Medulla oblongata (tissue), 1 donor: ENCODE measurements at regions not wholly inside any gene's neighbourhood (a gene's known extent, or its start where the extent isn't known, plus 50 kb on each side); places are given as distances from the start of the nearest gene placed in this dataset.
"Not testable (repeated sequence)": the region's sequence is repeated elsewhere in the genome, so short reads cannot be mapped to it uniquely, and the experiment has no call there.

Experiments
- DNase-seq: peaks from one replicate; pipeline ENCODE4 v3.0.0-alpha.2; 2015; ENCODE audit errors: extremely low spot score

DNA sequence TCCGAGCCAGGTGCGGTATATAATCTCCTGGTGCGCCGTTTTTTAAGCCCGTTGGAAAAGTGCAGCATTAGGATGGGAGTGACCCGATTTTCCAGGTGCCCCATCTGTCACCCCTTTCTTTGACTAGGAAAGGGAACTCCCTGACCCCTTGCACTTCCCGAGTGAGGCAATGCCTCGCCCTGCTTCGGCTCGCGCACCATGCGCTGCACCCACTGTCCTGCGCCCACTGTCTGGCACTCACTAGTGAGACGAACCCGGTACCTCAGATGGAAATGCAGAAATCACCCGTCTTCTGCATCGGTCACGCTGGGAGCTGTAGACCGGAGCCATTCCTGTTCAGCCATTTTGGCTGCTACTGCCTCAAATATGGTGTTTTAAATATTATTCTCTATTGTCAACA is 198.0 kb downstream of the MEIS1 start:
- DNase-seq = not testable (repeated sequence)

GRCh38 chr2:66633631-66634030 is 198.7 kb downstream of the MEIS1 start:
- DNase-seq = no peak

GRCh38 chr2:66634784-66635183 is 199.9 kb downstream of the MEIS1 start:
- no peak for DNase-seq

DNA sequence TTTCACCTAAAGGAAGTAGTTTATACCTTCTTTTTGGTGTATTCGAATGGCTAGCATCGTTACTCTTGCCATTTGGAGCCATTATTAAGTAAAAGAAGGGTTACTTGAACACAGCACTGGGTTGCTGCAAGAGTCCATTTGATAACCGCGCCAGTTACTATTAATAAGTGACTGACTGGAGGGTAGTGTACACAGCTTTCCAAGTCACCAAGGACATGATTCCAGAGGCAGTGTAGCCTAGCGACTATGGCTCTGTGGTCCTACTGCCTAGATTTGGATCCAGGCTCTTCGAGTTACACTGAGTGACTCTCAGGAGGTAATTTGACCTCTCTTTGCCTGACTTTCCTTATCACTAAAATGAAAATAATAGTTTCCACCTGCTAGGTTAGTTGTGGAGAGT is 206.8 kb downstream of the MEIS1 start:
- DNase-seq = no peak

DNA sequence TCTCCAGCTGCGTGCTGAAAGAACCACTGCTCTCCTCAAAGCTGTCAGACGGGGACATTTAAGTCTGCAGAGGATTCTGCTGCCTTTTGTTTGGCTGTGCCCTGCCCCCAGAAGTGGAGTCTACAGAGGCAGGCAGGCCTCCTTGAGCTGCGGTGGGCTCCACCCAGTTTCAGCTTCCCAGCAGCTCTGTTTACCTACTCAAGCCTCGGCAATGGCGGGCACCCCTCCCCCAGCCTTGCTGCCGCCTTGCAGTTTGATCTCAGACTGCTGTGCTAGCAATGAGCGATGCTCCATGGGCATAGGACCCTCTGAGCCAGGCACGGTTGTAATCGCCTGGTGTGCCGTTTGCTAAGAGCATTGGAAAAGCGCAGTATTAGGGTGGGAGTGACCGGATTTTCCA is 213.2 kb downstream of the MEIS1 start:
- not testable (repeated sequence) for DNase-seq

GRCh38 chr2:66649006-66649405 is 214.1 kb downstream of the MEIS1 start:
- DNase-seq = no peak

DNA sequence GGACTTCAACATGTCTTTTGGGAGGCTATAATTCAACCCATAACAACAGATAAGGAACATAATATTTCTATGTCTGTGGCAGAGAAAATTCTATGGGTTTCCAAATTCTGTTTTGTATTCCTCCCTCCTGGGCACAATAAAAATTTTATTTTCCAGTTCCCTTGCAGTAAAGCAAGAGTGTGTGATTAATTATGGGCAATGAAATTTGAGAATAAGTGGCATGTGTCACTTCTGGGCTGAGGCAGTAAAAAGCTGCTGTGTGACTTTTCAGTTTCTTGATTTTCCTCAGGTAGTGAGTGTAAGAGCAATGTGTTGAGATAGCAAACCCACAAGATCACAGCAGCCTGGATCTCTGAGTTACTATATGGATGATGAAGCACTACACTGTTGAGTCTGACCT is 216.4 kb downstream of the MEIS1 start:
- no peak for DNase-seq

GRCh38 chr2:66660804-66661203 is 225.9 kb downstream of the MEIS1 start:
- DNase-seq = no peak

DNA sequence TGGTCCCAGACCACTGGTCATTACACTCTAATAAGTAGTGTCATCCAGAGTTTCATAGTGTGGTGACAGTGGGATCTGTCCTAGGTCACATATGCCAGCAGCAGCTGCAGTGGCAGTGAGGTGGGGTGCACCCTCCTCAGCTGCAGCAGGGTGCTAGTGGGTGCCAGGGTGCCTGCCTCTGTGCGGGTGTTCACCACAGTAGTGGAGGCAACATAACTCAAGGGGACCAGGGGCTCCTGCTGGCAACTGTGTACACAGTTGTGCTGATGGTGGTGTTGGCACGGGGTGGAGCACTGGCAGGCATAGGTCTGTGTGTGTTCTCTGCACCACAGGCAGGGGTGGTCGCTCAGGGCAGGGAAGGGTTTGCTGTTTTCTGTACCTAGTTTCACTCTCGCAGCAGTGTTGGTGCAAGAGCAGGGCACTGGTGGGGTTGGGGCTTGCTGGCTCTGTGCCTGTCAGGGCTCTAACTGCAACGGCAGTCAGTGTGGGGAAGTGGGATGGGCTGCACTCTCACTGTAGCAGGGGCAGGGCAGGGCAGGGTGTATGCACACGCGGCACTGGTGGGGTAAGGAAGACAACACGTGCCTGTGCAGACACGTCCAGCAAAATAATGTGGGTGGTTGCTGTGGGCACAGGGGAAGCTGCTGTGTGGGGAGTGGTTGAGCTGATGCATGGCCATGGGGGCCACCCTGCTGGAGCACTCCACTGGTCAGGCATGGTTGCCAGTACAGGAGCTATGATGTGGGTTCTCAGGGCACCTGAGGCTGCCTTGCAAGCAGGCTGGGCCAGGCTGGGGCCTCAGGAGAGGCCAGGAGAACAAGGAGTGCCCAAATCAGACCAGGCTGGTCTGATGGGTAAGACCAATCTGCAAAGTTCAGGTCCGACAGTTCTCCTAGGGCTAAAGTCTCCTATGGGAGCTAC is 226.6 kb downstream of the MEIS1 start:
- no peak for DNase-seq

- DNase-seq = no peak
These were observed 230.4 kb downstream of the MEIS1 start for GRCh38 chr2:66665124-66665984.

DNA sequence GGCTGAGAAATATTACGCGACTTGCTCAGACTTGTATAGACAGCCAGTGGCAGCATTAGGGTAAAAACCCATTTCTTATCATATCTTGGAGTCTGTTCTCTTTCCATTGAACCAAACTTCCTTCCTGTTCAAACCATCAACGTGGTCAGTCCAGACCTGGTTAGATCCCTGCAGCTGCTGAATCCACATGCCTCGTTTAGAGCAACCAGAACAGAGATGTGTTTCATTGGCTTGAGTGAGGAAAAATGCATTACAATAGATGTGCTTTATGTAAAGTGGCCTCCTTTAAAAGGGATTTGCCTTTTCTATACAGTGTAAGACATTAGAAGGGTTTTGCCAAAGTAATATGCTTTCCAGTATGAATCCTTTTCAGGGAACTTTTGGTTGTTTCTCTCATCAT is 232.4 kb downstream of the MEIS1 start:
- no peak for DNase-seq

GRCh38 chr2:66673286-66673685 is 238.4 kb downstream of the MEIS1 start:
- no peak for DNase-seq

DNA sequence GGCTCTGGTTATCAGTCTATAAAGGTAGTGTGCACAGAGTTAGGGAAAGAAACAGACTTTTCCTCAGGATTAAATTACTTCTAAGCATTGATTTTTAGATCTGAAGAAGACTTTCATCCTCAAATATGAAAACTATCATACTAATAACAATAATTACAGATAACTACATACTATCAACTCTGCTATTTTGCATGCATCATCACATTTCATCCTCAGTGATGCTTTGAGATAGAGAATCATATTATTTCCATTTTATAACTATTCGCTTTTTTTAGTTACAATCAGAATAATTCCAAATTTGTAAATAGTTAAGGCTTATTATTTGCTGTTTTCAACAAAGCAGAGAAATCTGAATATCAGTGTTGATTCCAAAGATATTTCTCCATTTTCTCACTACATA is 239.2 kb downstream of the MEIS1 start:
- no peak for DNase-seq

DNA sequence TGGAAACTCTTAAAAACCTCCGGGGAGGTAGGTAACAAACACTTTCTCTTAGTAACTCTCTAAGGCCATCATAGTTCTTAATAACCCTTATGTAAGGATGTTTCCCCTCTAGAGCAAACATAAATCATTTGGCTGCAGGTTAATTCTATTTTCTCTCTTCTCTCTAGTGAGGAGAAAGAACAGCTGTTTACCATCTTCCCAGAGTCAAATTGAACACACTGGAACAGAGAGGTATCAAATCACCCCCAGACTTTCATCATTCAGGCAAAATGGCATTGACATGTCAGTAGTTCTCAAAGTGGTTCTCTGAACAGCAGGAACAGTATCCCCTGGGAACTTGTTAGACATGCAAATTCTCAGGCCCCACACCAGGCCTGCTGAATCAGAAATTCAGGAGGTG is 240.7 kb downstream of the MEIS1 start:
- DNase-seq = no peak

- no peak for DNase-seq
These were observed 244.5 kb downstream of the MEIS1 start for GRCh38 chr2:66679442-66679841.

DNA sequence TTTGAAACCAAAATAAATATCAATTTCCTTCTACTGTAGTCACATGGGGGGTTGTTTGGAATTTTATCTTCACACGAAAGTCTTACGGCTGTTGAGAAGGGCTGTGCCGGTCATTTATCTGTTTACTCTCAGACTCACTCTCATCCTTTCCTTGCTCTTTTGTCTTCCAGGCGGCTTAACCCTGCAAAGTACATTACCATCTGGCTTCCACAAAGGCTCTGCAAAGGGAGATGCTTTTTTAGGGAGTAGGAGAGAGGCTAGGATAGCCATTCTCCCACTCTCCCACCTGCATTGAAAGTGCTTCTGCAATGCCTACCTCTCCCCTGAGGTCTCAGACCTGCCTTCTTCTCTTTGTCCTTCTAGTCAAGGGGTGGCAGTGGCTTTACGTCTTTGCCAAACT is 247.6 kb downstream of the MEIS1 start:
- no peak for DNase-seq

DNA sequence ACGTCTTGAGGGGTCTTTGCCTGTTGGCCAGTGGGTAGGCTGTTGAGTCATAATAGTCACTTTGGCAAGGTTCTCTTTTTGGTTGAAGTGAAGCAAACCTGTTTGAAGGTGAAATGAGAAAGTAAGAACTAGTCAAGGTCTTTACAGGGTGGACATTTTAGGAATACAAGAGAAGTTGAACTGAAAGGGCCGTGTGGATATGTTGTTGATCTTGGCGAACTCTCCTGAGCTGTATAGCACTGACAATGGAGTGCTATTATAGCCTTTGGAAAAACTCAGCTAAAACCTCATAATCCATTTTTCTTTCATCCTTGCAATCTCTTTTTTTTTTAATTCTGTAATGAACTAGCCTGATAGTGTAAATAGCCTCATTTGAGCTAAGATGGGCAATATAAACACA is 248.1 kb downstream of the MEIS1 start:
- DNase-seq = no peak

DNA sequence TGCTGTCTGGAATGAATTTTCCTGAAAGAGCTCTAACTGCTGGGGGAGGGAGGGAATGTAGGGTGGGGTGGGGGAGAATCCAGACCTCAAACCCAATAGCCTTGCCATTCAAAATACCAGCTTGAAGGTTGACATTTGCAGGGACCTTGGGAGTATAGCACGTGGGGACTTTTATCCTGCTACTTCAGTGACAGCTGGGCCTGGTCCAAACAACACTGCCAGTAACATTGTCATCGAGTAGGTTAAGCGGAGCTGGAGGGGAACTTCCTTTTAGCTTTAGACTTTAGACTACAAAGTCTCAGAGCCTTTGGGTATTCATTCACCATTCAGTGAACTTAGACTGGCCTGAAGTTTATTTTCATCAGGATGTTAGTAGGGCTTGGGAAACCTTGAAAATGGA is 248.7 kb downstream of the MEIS1 start:
- no peak for DNase-seq

DNA sequence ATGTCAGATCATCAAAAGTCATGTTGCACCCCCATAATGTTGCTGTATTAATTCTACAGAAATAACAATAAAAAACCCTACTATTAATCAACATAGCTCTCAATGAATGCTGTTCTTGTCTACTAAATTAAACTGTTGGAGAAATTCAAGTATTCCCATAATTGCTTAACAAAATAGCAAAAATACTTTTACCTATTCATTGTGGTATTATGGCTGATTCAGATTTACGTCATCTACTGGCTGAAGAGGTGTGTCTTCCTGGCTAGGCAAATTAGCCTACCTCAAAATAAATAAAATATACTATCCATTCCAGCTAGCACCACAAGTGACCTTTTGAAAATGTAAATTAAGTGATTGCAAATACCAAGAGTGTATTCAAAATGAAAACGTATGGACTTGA is 249.4 kb downstream of the MEIS1 start:
- DNase-seq = no peak

- DNase-seq = no peak
These were observed 251.8 kb downstream of the MEIS1 start for GRCh38 chr2:66686755-66687154.

- DNase-seq = no peak
These were observed 254.0 kb downstream of the MEIS1 start for GRCh38 chr2:66688951-66689350.

GRCh38 chr2:66689456-66690051 is 254.6 kb downstream of the MEIS1 start:
- no peak for DNase-seq
